Sigmoid colon (tissue), 6 donors: ENCODE measurements at regions not wholly inside any gene's neighbourhood (a gene's known extent, or its start where the extent isn't known, plus 50 kb on each side); places are given as distances from the start of the nearest gene placed in this dataset.

Experiments
- DNase-seq: peaks from one replicate; pipeline ENCODE4 v3.0.0-alpha.2; 2019
- H3K27ac ChIP-seq, 4 donors: fragments of 200-600 bp; sonication (generic); one replicate each; pipeline ENCODE4 v1.5.1; 2016 to 2019; ENCODE audit warnings: mild to moderate bottlenecking in 1 of 4
- H3K27me3 ChIP-seq, 3 donors: fragments of 200-600 bp; sonication (generic); one replicate each; pipeline ENCODE4 v1.5.1; 2019; ENCODE audit warnings: mild to moderate bottlenecking in 1 of 3
- H3K36me3 ChIP-seq, 4 donors: fragments of 200-600 bp; sonication (generic); one replicate each; pipeline ENCODE4 v1.5.1; 2016 to 2019
- H3K4me1 ChIP-seq, 4 donors: fragments of 200-600 bp; sonication (generic); one replicate each; pipeline ENCODE4 v1.5.1; 2017 to 2019
- H3K4me3 ChIP-seq, 4 donors: fragments of 200-600 bp; sonication (generic); one replicate each; pipeline ENCODE4 v1.5.1; 2017 to 2019; ENCODE audit warnings: mild to moderate bottlenecking in 2 of 4, moderate library complexity in 1 of 4
- H3K9me3 ChIP-seq, 4 donors: fragments of 200-600 bp in 3 of 4; sonication (generic) in 3 of 4; one replicate each; pipeline versions ENCODE4 v1.5.1 to v1.6.1; 2013 to 2019
- CTCF ChIP-seq, 4 experiments: fragments of 450-650 bp in 3 of 4; fragments of 200-600 bp in 1 of 4; IDR thresholded peaks; one replicate each; pipeline ENCODE4 v1.5.1; 2016 to 2019; ENCODE audit warnings: antibody characterized with exemption in 4 of 4, mild to moderate bottlenecking in 3 of 4, moderate library complexity in 2 of 4
- EP300 ChIP-seq, 4 donors: sonication (generic); formaldehyde crosslinking; IDR thresholded peaks; one replicate each; pipeline ENCODE4 v1.6.1; 2017; ENCODE audit warnings: antibody characterized with exemption in 4 of 4
- POLR2A ChIP-seq, 2 donors: fragments of 450-650 bp; IDR thresholded peaks; one replicate each; pipeline ENCODE4 v1.6.1; 2016; ENCODE audit warnings: antibody characterized with exemption in 2 of 2, mild to moderate bottlenecking in 2 of 2, moderate library complexity in 2 of 2
- POLR2AphosphoS5 ChIP-seq, 4 donors: sonication (generic); formaldehyde crosslinking; IDR thresholded peaks; one replicate each; pipeline ENCODE4 v1.6.1; 2017; ENCODE audit warnings: antibody characterized with exemption in 4 of 4
- WGBS, 2 donors: extraction: QIAGEN DNeasy Blood & Tissue Kit; methylation state at CpG; one replicate each; pipeline ENCODE4 v1.1.7; 2013; 5-methylcytosine and 5-hydroxymethylcytosine counted together
- intact Hi-C: fragments of 100-400 bp; cut with DNase I; formaldehyde crosslinking; loops from one replicate; pipeline ENCODE4 v1.15.1; 2023
- donor health status: healthy with polysubstance abuse.
- donor health status: healthy.

DNA sequence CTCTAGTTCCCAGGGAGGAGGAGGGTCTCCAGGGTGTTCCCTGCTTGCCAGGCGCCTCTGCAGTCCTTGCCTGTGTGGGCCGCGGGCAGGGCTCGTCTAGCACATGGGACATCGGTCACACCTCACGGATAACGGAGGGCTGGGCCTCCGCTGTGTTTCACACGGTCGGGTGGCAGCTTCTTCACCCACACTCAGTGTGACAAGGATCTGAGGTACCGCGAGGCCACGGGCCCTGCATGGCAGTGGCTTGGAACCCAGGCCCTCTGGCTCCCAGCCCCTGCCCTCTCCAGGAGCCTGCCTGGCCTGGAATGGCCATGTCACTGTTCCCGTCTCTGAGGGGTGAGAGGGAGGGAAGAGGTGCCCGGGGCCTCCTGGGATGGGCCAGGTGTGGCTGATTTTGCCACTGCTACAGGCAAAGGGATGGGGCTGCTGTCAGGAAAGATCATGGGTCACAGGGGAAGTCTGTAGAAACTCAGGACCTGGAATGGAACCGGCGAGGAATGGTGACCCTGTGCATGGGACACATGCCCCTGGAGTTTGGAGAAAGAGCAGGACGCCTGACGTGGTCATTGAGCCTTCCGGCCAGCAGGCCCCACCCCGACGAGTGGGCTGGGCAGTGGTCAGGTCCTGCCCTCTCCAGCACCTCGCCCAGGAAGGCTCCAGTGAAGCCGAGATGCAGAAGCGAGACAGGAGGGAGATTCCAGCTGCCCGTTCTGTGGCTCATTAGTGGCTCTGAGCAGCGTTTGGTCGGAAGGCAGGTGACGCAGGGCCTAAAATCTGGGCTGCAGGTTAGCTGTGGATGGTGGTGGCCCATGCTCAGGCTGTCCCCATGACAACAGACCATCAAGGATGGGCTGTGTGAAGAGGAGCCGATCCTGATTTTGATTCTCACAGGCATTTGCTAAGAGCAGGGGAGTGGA is 76.5 kb upstream of the GSE1 start:
- Histone ChIP-seq H3K27me3 (no peaks in the 10 kb centered on the region), H3K4me1 (peaks cover 0 to 49% (median 37%) of the 10 kb centered on the region in 4 donors), H3K27ac (peak overlapping the region; percentile 3 to 87 (median 80)), H3K9me3 (no peaks in the 10 kb centered on the region), H3K4me3 (no peak overlapping the region), H3K36me3 (peaks cover 0 to 7% (median 0%) of the 10 kb centered on the region in 4 donors)
- no peak for TF ChIP-seq EP300 (IDR thresholded peaks at IDR 0.05)
- no peak for TF ChIP-seq CTCF (IDR thresholded peaks at IDR 0.05)
- TF ChIP-seq POLR2A (IDR thresholded peaks at IDR 0.05), result no peak
- no peak for TF ChIP-seq POLR2AphosphoS5 (IDR thresholded peaks at IDR 0.05)
- WGBS, 2 donors, result 52 to 68% methylated on average over 30 of the region's 30 CpGs
- intact Hi-C loops, result no loop called here
- DNase-seq, result no peak

GRCh38 chr16:85537331-85537788 is 75.8 kb upstream of the GSE1 start:
- H3K27me3 ChIP-seq, result no peaks in the 10 kb centered on the region
- TF ChIP-seq EP300 (IDR thresholded peaks at IDR 0.05) (no peak), POLR2A (IDR thresholded peaks at IDR 0.05) (no peak), CTCF (IDR thresholded peaks at IDR 0.05) (no peak), POLR2AphosphoS5 (IDR thresholded peaks at IDR 0.05) (no peak)
- intact Hi-C loops, result no loop called here
- H3K9me3 ChIP-seq, result no peaks in the 10 kb centered on the region
- H3K4me3 ChIP-seq, result no peak overlapping the region
- H3K36me3 ChIP-seq, result peaks cover 0 to 7% (median 0%) of the 10 kb centered on the region in 4 donors
- H3K27ac ChIP-seq, result peak overlapping the region in 3 of 4 donors; percentile 78 to 87 (median 83)
- DNase-seq, result no peak
- peaks cover 0 to 56% (median 44%) of the 10 kb centered on the region in 4 donors for H3K4me1 ChIP-seq
- 95 to 96% methylated on average over 16 of the region's 16 CpGs for WGBS, 2 donors

GRCh38 chr16:85537795-85538401 is 75.2 kb upstream of the GSE1 start:
- TF ChIP-seq CTCF (IDR thresholded peaks at IDR 0.05) (no peak), POLR2AphosphoS5 (IDR thresholded peaks at IDR 0.05) (no peak), POLR2A (IDR thresholded peaks at IDR 0.05) (no peak), EP300 (IDR thresholded peaks at IDR 0.05) (no peak)
- Histone ChIP-seq H3K36me3 (peaks cover 0 to 7% (median 0%) of the 10 kb centered on the region in 4 donors), H3K4me1 (peaks cover 0 to 61% (median 48%) of the 10 kb centered on the region in 4 donors), H3K4me3 (no peak overlapping the region), H3K27me3 (no peaks in the 10 kb centered on the region), H3K27ac (peak overlapping the region in 3 of 4 donors; percentile 78 to 87 (median 83)), H3K9me3 (no peaks in the 10 kb centered on the region)
- intact Hi-C loops, result no loop called here
- no peak for DNase-seq
- 84 to 92% methylated on average over 17 of the region's 17 CpGs for WGBS, 2 donors

- no peaks in the 10 kb centered on the region for H3K9me3 ChIP-seq
- peaks cover 0 to 7% (median 0%) of the 10 kb centered on the region in 4 donors for H3K36me3 ChIP-seq
- no peak for TF ChIP-seq EP300 (IDR thresholded peaks at IDR 0.05)
- TF ChIP-seq CTCF (IDR thresholded peaks at IDR 0.05), result no peak
- no peak for TF ChIP-seq POLR2A (IDR thresholded peaks at IDR 0.05)
- TF ChIP-seq POLR2AphosphoS5 (IDR thresholded peaks at IDR 0.05), result no peak
- no peaks in the 10 kb centered on the region for H3K27me3 ChIP-seq
- WGBS, 2 donors, result 92 to 94% methylated on average over 7 of the region's 7 CpGs
- DNase-seq, result no peak
- H3K27ac ChIP-seq, result no peak overlapping the region
- intact Hi-C loops, result no loop called here
- peaks cover 0 to 66% (median 52%) of the 10 kb centered on the region in 4 donors for H3K4me1 ChIP-seq
- no peak overlapping the region for H3K4me3 ChIP-seq
Measured at GRCh38 chr16:85539084-85539483, 74.0 kb upstream of the GSE1 start.
